Peyer's patch (tissue), 4 donors: ENCODE measurements at regions not wholly inside any gene's neighbourhood (a gene's known extent, or its start where the extent isn't known, plus 50 kb on each side); places are given as distances from the start of the nearest gene placed in this dataset.

Experiments used
- DNase-seq, 3 donors: peaks; one replicate each; pipeline ENCODE4 v3.0.0-alpha.2; 2017 to 2019
- H3K27ac ChIP-seq, 4 donors: fragments of 200-600 bp; sonication (generic); one replicate each; pipeline ENCODE4 v1.5.1; 2016 to 2019
- H3K27me3 ChIP-seq, 2 donors: fragments of 200-600 bp; sonication (generic); one replicate each; pipeline ENCODE4 v1.5.1; 2019
- H3K36me3 ChIP-seq, 3 donors: fragments of 200-600 bp; sonication (generic); one replicate each; pipeline ENCODE4 v1.5.1; 2016 to 2019
- H3K4me1 ChIP-seq, 4 donors: fragments of 200-600 bp; sonication (generic); one replicate each; pipeline ENCODE4 v1.5.1; 2016 to 2019
- H3K4me3 ChIP-seq, 4 donors: fragments of 200-600 bp; sonication (generic); 1 replicate in 3 of 4; 2 replicates in 1 of 4; pipeline ENCODE4 v1.5.1; 2016 to 2019; ENCODE audit warnings: mild to moderate bottlenecking in 1 of 4
- H3K9me3 ChIP-seq, 4 donors: fragments of 200-600 bp; sonication (generic); one replicate each; pipeline ENCODE4 v1.5.1; 2016 to 2019; ENCODE audit warnings: mild to moderate bottlenecking in 1 of 4
- CTCF ChIP-seq, 6 experiments: fragments of 450-650 bp in 4 of 6; fragments of 200-600 bp in 2 of 6; sonication (generic) in 1 of 6; IDR thresholded peaks; one replicate each; pipeline ENCODE4 v1.5.1; 2017 to 2019; ENCODE audit warnings: antibody characterized with exemption in 6 of 6, mild to moderate bottlenecking in 3 of 6, moderate library complexity in 1 of 6
- POLR2A ChIP-seq, 2 donors: fragments of 450-650 bp; IDR thresholded peaks; one replicate each; pipeline ENCODE4 v1.5.1; 2017; ENCODE audit warnings: antibody characterized with exemption in 2 of 2, mild to moderate bottlenecking in 2 of 2, moderate library complexity in 2 of 2

- H3K4me1 ChIP-seq = no peaks in the 10 kb centered on the region
- H3K36me3 ChIP-seq = no peaks in the 10 kb centered on the region
- no peak overlapping the region for H3K27ac ChIP-seq
- H3K27me3 ChIP-seq = no peaks in the 10 kb centered on the region
- TF ChIP-seq CTCF (IDR thresholded peaks at IDR 0.05) (peak in 5 of 6 experiments; percentile 17 to 50 (median 48)), POLR2A (IDR thresholded peaks at IDR 0.05) (no peak)
- no peak overlapping the region for H3K4me3 ChIP-seq
- peak in 2 of 3 donors; percentile 17 to 63 for DNase-seq
- no peaks in the 10 kb centered on the region for H3K9me3 ChIP-seq
Observed at GRCh38 chrX:149286940-149287349, 218.2 kb downstream of the IDS start.

- TF ChIP-seq CTCF (IDR thresholded peaks at IDR 0.05) (no peak), POLR2A (IDR thresholded peaks at IDR 0.05) (no peak)
- Histone ChIP-seq H3K27ac (no peak overlapping the region), H3K9me3 (no peaks in the 10 kb centered on the region), H3K27me3 (no peaks in the 10 kb centered on the region), H3K36me3 (no peaks in the 10 kb centered on the region), H3K4me1 (no peaks in the 10 kb centered on the region), H3K4me3 (no peak overlapping the region)
- DNase-seq = no peak
Observed at GRCh38 chrX:149284616-149285015, 220.5 kb downstream of the IDS start.

GRCh38 chrX:149283853-149284252, 221.3 kb downstream of the IDS start:
- Histone ChIP-seq H3K4me3 (no peak overlapping the region), H3K36me3 (no peaks in the 10 kb centered on the region), H3K27ac (no peak overlapping the region), H3K27me3 (no peaks in the 10 kb centered on the region), H3K9me3 (no peaks in the 10 kb centered on the region), H3K4me1 (no peaks in the 10 kb centered on the region)
- TF ChIP-seq CTCF (IDR thresholded peaks at IDR 0.05) (no peak), POLR2A (IDR thresholded peaks at IDR 0.05) (no peak)
- DNase-seq = no peak

GRCh38 chrX:149282909-149283308, 222.2 kb downstream of the IDS start:
- Histone ChIP-seq H3K27me3 (no peaks in the 10 kb centered on the region), H3K27ac (no peak overlapping the region), H3K4me1 (no peaks in the 10 kb centered on the region), H3K36me3 (no peaks in the 10 kb centered on the region), H3K4me3 (no peak overlapping the region), H3K9me3 (no peaks in the 10 kb centered on the region)
- TF ChIP-seq POLR2A (IDR thresholded peaks at IDR 0.05) = no peak
- no peak for TF ChIP-seq CTCF (IDR thresholded peaks at IDR 0.05)
- DNase-seq = no peak

GRCh38 chrX:149280011-149280410, 225.1 kb downstream of the IDS start:
- no peak for TF ChIP-seq POLR2A (IDR thresholded peaks at IDR 0.05)
- no peak for TF ChIP-seq CTCF (IDR thresholded peaks at IDR 0.05)
- Histone ChIP-seq H3K27me3 (no peaks in the 10 kb centered on the region), H3K4me3 (no peak overlapping the region), H3K27ac (no peak overlapping the region), H3K4me1 (no peaks in the 10 kb centered on the region), H3K9me3 (no peaks in the 10 kb centered on the region), H3K36me3 (no peaks in the 10 kb centered on the region)
- DNase-seq = no peak

GRCh38 chrX:149275836-149276235, 229.3 kb downstream of the IDS start:
- Histone ChIP-seq H3K4me3 (no peak overlapping the region), H3K9me3 (no peaks in the 10 kb centered on the region), H3K27me3 (no peaks in the 10 kb centered on the region), H3K4me1 (no peaks in the 10 kb centered on the region), H3K36me3 (no peaks in the 10 kb centered on the region), H3K27ac (no peak overlapping the region)
- TF ChIP-seq CTCF (IDR thresholded peaks at IDR 0.05) = no peak
- no peak for TF ChIP-seq POLR2A (IDR thresholded peaks at IDR 0.05)
- DNase-seq = no peak
